Loucy (cell line): ENCODE measurements at regions not wholly inside any gene's neighbourhood (a gene's known extent, or its start where the extent isn't known, plus 50 kb on each side); places are given as distances from the start of the nearest gene placed in this dataset.

ENCODE experiments used
- EZH2phosphoT487 ChIP-seq: fragments of 200-600 bp; IDR thresholded peaks from 2 replicates; pipeline ENCODE4 v1.6.1; 2018; ENCODE audit warnings: antibody characterized with exemption, mild to moderate bottlenecking, moderate library complexity, borderline replicate concordance
- TF ChIP-seq, protein P1 (sequence below): fragments of 200-600 bp; sonication (generic); conservative IDR thresholded peaks from 2 replicates; pipeline ENCODE4 v1.5.1; 2014; ENCODE audit warnings: mild to moderate bottlenecking, antibody characterized with exemption, low read length

DNA sequence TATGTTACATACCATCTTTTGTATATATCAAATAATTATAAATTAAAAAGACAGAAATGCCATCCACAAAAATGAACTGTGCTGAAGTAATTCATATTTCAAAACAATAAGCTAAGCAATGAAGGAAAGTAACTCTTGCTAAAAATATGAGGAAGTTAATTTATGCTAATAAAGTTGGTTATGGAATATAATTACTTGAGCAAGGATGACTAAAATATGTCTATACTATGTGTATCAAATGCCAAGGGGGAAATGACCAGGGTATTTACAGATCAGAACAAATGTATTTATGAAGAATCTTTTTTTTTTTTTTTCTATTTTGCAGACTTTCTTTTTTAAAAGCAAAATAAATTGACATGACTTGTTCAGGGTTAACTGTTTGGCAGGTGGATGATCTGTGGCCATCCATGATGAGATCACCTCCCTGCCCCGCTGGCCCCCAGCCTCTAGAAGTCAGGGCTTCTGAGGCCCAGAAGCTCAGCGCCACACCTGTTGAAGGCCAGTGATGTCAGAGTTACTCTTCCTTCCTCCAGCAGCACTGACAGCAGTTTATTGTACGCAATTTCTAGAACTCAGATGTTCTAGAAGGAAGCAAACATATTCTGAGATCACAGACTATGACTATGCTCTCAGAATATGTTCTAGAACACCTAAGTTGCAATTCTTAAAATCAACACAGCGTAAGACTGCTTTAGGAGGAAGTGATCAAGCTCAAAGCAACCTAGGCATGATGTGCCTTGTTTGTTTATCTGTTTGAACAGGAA, 196.1 kb upstream of the KLF14 start:
- TF ChIP-seq, protein P1, sequence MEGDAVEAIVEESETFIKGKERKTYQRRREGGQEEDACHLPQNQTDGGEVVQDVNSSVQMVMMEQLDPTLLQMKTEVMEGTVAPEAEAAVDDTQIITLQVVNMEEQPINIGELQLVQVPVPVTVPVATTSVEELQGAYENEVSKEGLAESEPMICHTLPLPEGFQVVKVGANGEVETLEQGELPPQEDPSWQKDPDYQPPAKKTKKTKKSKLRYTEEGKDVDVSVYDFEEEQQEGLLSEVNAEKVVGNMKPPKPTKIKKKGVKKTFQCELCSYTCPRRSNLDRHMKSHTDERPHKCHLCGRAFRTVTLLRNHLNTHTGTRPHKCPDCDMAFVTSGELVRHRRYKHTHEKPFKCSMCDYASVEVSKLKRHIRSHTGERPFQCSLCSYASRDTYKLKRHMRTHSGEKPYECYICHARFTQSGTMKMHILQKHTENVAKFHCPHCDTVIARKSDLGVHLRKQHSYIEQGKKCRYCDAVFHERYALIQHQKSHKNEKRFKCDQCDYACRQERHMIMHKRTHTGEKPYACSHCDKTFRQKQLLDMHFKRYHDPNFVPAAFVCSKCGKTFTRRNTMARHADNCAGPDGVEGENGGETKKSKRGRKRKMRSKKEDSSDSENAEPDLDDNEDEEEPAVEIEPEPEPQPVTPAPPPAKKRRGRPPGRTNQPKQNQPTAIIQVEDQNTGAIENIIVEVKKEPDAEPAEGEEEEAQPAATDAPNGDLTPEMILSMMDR: no peak
- TF ChIP-seq EZH2phosphoT487: no peak
